ENCODE measurements at regions not wholly inside any gene's neighbourhood (a gene's known extent, or its start where the extent isn't known, plus 50 kb on each side); places are given as distances from the start of the nearest gene placed in this dataset.

GRCh38 chr9:30060976-30061375, 2323.5 kb upstream of the ACO1 start:
- H3K9ac ChIP-seq (ENCODE audit: control insufficient read depth, insufficient read depth, low read length) = no peak overlapping the region
- H3K4me3 ChIP-seq = no peak overlapping the region
- no peaks in the 10 kb centered on the region for H3K27me3 ChIP-seq (replicated peaks in 1 of 2; ENCODE audit: control insufficient read depth in 2 of 2, insufficient read depth in 2 of 2, low read length in 1 of 2)
- in situ Hi-C loops (cut with MboI) = no loop called here
- no peaks in the 10 kb centered on the region for H3K79me2 ChIP-seq (ENCODE audit: control insufficient read depth, insufficient read depth, low read length)
- intact Hi-C loops (cut with micrococcal nuclease; ENCODE audit: unreplicated experiment) = no loop called here
- ChIA-PET RAD21 (ENCODE audit: unreplicated experiment) (no interaction called here), CTCF (no interaction called here), POLR2A (no interaction called here), SMC1A (ENCODE audit: uncharacterized antibody, unreplicated experiment) (no interaction called here)
- no peaks in the 10 kb centered on the region for H3K4me1 ChIP-seq (ENCODE audit: control insufficient read depth, insufficient read depth, low read length)
- DNase-seq (ENCODE audit: low read depth, low spot score) (no peak), FAIRE-seq (no peak), ATAC-seq (no peak)
- TF ChIP-seq ZBTB11 (CRISPR knock-in tag; IDR thresholded peaks at IDR 0.05) (no peak), MTA2 (IDR thresholded peaks at IDR 0.05; ENCODE audit: low read depth) (no peak), SMAD5 (IDR thresholded peaks at IDR 0.05; ENCODE audit: low read depth) (no peak), CBX3 (IDR thresholded peaks at IDR 0.05; ENCODE audit: borderline replicate concordance, low read depth) (no peak), JUND (IDR thresholded peaks at IDR 0.05; ENCODE audit: low read depth, low read length) (no peak), ZZZ3 (IDR thresholded peaks at IDR 0.05; ENCODE audit: control insufficient read depth, insufficient read length, low read depth) (no peak), SIX5 (IDR thresholded peaks at IDR 0.05; ENCODE audit: low read depth, low read length, severe bottlenecking) (no peak), EP300 (IDR thresholded peaks at IDR 0.05; ENCODE audit: borderline replicate concordance in 1 of 2, control insufficient read depth in 1 of 2, low read depth in 2 of 2, low read length in 2 of 2) (no peak), NFYB (IDR thresholded peaks at IDR 0.05; ENCODE audit: insufficient read depth, low read depth, low read length) (no peak), FOS (IDR thresholded peaks at IDR 0.05; ENCODE audit: borderline replicate concordance, extremely low read depth, insufficient read length) (no peak), EGR1 (IDR thresholded peaks at IDR 0.05; ENCODE audit: borderline replicate concordance in 1 of 2, low read depth in 2 of 2, low read length in 2 of 2) (no peak), NFIC (IDR thresholded peaks at IDR 0.05; ENCODE audit: low read depth, low read length) (no peak), ETV6 (conservative IDR thresholded peaks at IDR 0.05 in 1 of 2, IDR thresholded peaks at IDR 0.05 in 1 of 2; ENCODE audit: borderline replicate concordance in 1 of 2, low read depth in 1 of 2) (no peak), SP1 (IDR thresholded peaks at IDR 0.05; ENCODE audit: low read depth, low read length) (no peak), GATAD2B (conservative IDR thresholded peaks at IDR 0.05; ENCODE audit: low read depth) (no peak), TBL1XR1 (IDR thresholded peaks at IDR 0.05; ENCODE audit: low read depth, low read length) (no peak), PAX8 (IDR thresholded peaks at IDR 0.05) (no peak), NBN (IDR thresholded peaks at IDR 0.05) (no peak), MTA3 (IDR thresholded peaks at IDR 0.05; ENCODE audit: borderline replicate concordance, low read length) (no peak)
- TF ChIP-seq, protein P1, sequence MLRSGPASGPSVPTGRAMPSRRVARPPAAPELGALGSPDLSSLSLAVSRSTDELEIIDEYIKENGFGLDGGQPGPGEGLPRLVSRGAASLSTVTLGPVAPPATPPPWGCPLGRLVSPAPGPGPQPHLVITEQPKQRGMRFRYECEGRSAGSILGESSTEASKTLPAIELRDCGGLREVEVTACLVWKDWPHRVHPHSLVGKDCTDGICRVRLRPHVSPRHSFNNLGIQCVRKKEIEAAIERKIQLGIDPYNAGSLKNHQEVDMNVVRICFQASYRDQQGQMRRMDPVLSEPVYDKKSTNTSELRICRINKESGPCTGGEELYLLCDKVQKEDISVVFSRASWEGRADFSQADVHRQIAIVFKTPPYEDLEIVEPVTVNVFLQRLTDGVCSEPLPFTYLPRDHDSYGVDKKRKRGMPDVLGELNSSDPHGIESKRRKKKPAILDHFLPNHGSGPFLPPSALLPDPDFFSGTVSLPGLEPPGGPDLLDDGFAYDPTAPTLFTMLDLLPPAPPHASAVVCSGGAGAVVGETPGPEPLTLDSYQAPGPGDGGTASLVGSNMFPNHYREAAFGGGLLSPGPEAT (IDR thresholded peaks at IDR 0.05; ENCODE audit: low read depth) = no peak
- no peaks in the 10 kb centered on the region for H4K20me1 ChIP-seq (ENCODE audit: control insufficient read depth, insufficient read depth)
- H2AFZ ChIP-seq (ENCODE audit: control insufficient read depth, low read depth, low read length) = no peak overlapping the region
- H3K36me3 ChIP-seq (ENCODE audit: control insufficient read depth in 2 of 2, insufficient read depth in 2 of 2, low read length in 1 of 2) = no peaks in the 10 kb centered on the region
- H3K9me3 ChIP-seq (replicated peaks; ENCODE audit: control insufficient read depth, insufficient read depth, low read length) = no peaks in the 10 kb centered on the region
- BruUV-seq (replicated peaks) = no TSS peak
- no peak overlapping the region for H3K4me2 ChIP-seq (ENCODE audit: control insufficient read depth, insufficient read depth)
- H3K27ac ChIP-seq (ENCODE audit: control insufficient read depth, insufficient read depth) = no peak overlapping the region
